C4-2B (cell line): ENCODE measurements at regions not wholly inside any gene's neighbourhood (a gene's known extent, or its start where the extent isn't known, plus 50 kb on each side); places are given as distances from the start of the nearest gene placed in this dataset.
"Not testable (repeated sequence)": the region's sequence is repeated elsewhere in the genome, so short reads cannot be mapped to it uniquely, and the experiment has no call there.

ENCODE experiments used
- H3K27ac ChIP-seq: fragments of 450-650 bp; 2 replicates; pipeline ENCODE4 v1.5.1; 2017
- CTCF ChIP-seq: fragments of 450-650 bp; conservative IDR thresholded peaks from 2 replicates; pipeline ENCODE4 v1.5.1; 2017; ENCODE audit warnings: mild to moderate bottlenecking
- ZFX ChIP-seq: fragments of 450-650 bp; IDR thresholded peaks from 2 replicates; pipeline ENCODE4 v1.6.1; 2017

- no peak for TF ChIP-seq CTCF
- TF ChIP-seq ZFX: no peak
- no peak overlapping the region for H3K27ac ChIP-seq
Measured at GRCh38 chr4:33785843-33786242, 2458.5 kb downstream of the ARAP2 start.

GRCh38 chr4:33802578-33802977 is 2441.7 kb downstream of the ARAP2 start:
- TF ChIP-seq CTCF: no peak
- no peak for TF ChIP-seq ZFX
- H3K27ac ChIP-seq: no peak overlapping the region

GRCh38 chr4:33825685-33826084 is 2418.6 kb downstream of the ARAP2 start:
- H3K27ac ChIP-seq: no peak overlapping the region
- TF ChIP-seq CTCF: no peak
- no peak for TF ChIP-seq ZFX

- H3K27ac ChIP-seq: not testable (repeated sequence)
Measured at GRCh38 chr4:33829356-33829755, 2415.0 kb downstream of the ARAP2 start.

- H3K27ac ChIP-seq: no peak overlapping the region
- TF ChIP-seq ZFX (no peak), CTCF (no peak)
Measured at GRCh38 chr4:33831442-33832066, 2412.8 kb downstream of the ARAP2 start.

- not testable (repeated sequence) for H3K27ac ChIP-seq
Measured at GRCh38 chr4:33835764-33836163, 2408.6 kb downstream of the ARAP2 start.

- no peak for TF ChIP-seq CTCF
- H3K27ac ChIP-seq: no peak overlapping the region
Measured at GRCh38 chr4:33837043-33837838, 2407.1 kb downstream of the ARAP2 start.

- TF ChIP-seq ZFX (no peak), CTCF (no peak)
- H3K27ac ChIP-seq: no peak overlapping the region
Measured at GRCh38 chr4:33841120-33841519, 2403.2 kb downstream of the ARAP2 start.
